ENCODE measurements at regions not wholly inside any gene's neighbourhood (a gene's known extent, or its start where the extent isn't known, plus 50 kb on each side); places are given as distances from the start of the nearest gene placed in this dataset.
"Not testable (repeated sequence)": the region's sequence is repeated elsewhere in the genome, so short reads cannot be mapped to it uniquely, and the experiment has no call there.

DNA sequence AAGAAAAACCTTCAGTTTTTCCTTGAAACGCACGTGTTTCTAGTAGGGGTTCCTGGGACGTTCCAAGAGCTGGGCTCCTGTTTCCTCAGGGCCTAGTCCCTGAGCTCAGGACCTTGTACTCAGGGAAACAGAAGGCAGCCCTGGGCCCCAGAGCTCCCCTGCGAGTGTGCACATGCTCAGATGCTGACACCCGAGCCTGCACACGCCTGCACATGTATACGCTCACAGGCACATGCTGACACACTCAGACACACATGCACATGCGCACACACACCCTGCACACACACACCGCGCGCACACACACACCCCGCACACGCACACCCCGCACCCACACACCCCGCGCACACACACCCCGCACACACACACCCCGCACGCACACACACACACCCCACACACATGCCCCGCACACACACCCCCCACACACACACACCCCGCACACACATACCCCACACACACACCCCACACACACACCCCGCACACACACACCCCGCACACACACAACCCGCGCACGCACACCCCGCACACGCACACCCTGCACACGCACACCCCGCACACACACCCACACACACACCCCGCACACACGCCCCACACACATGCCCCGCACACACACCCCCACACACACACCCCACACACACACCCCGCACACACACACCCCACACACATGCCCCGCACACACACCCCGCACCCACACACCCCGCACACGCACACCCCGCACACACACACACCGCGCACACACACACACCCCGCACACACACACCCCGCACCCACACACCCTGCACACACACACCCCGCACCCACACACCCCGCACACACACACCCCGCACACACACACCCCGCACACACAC, 52.2 kb downstream of the CALML3 start:
- intact Hi-C loops (cut with micrococcal nuclease; ENCODE audit: unreplicated experiment): no loop called here
- Histone ChIP-seq H3K9me3 (peaks cover 18% of the 10 kb centered on the region), H3K36me3 (ENCODE audit: control insufficient read depth, insufficient read depth, low read length) (no peaks in the 10 kb centered on the region), H3K4me1 (peaks cover 41% of the 10 kb centered on the region), H3K27me3 (replicated peaks; ENCODE audit: control insufficient read depth, insufficient read depth, low read length) (no peaks in the 10 kb centered on the region), H3K4me3 (ENCODE audit: low read depth, low read length) (no peak overlapping the region)
- Mint-ChIP-seq H3K36me3 (ENCODE audit: insufficient read depth, unreplicated experiment) (peaks cover 16% of the 10 kb centered on the region), H3K4me3 (ENCODE audit: unreplicated experiment) (no peak overlapping the region), H3K27ac (ENCODE audit: unreplicated experiment) (peak overlapping the region; percentile 79), H3K27me3 (ENCODE audit: insufficient read depth, unreplicated experiment) (no peaks in the 10 kb centered on the region), H3K4me1 (ENCODE audit: low read depth, unreplicated experiment) (peaks cover 27% of the 10 kb centered on the region), H3K9me3 (ENCODE audit: unreplicated experiment) (no peaks in the 10 kb centered on the region)
- DNase-seq: peak in 1 of 2 experiments; percentile 71
- POLR2A ChIA-PET: no interaction called here
- no TSS peak for BruUV-seq (replicated peaks)
- TF ChIP-seq, protein P1, sequence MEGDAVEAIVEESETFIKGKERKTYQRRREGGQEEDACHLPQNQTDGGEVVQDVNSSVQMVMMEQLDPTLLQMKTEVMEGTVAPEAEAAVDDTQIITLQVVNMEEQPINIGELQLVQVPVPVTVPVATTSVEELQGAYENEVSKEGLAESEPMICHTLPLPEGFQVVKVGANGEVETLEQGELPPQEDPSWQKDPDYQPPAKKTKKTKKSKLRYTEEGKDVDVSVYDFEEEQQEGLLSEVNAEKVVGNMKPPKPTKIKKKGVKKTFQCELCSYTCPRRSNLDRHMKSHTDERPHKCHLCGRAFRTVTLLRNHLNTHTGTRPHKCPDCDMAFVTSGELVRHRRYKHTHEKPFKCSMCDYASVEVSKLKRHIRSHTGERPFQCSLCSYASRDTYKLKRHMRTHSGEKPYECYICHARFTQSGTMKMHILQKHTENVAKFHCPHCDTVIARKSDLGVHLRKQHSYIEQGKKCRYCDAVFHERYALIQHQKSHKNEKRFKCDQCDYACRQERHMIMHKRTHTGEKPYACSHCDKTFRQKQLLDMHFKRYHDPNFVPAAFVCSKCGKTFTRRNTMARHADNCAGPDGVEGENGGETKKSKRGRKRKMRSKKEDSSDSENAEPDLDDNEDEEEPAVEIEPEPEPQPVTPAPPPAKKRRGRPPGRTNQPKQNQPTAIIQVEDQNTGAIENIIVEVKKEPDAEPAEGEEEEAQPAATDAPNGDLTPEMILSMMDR (IDR thresholded peaks at IDR 0.05; ENCODE audit: insufficient read depth in 1 of 2, low read depth in 1 of 2, low read length in 1 of 2, severe bottlenecking in 1 of 2, unreplicated experiment in 1 of 2): no peak
- CTCF ChIA-PET: interaction anchor here (0.6 kb wide), 1 partner anchor 97 kb away, joined by 3 read pairs; no protein-coding TSS in a partner anchor

DNA sequence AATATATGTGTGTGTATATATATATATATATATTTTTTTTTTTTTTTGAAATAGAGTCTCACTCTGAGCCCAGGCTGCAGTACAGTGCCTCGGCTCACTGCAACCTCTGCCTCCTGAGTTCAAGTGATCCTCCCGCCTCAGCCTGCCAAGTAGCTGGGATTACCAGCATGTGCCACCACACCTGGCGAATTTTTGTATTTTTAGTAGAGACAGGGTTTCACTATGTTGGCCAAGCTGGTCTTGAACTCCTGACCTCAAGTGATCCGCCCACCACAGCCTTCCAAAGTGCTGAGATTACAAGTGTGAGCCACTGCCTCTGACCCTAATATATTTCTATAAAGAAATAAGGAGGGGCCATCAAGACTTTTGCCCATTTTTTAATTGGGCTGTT, 55.3 kb downstream of the CALML3 start:
- H3K36me3 ChIP-seq (ENCODE audit: control insufficient read depth, insufficient read depth, low read length); intact Hi-C loops (cut with micrococcal nuclease; ENCODE audit: unreplicated experiment); H3K4me3 ChIP-seq (ENCODE audit: low read depth, low read length); H3K4me3 Mint-ChIP-seq (ENCODE audit: unreplicated experiment); H3K9me3 Mint-ChIP-seq (ENCODE audit: unreplicated experiment); H3K27me3 ChIP-seq (replicated peaks; ENCODE audit: control insufficient read depth, insufficient read depth, low read length); CTCF ChIA-PET; DNase-seq; H3K27me3 Mint-ChIP-seq (ENCODE audit: insufficient read depth, unreplicated experiment); H3K27ac Mint-ChIP-seq (ENCODE audit: unreplicated experiment); POLR2A ChIA-PET; BruUV-seq (replicated peaks): not testable (repeated sequence)
- Mint-ChIP-seq H3K36me3 (ENCODE audit: insufficient read depth, unreplicated experiment) (peaks cover 22% of the 10 kb centered on the region), H3K4me1 (ENCODE audit: low read depth, unreplicated experiment) (peaks cover 22% of the 10 kb centered on the region)
- Histone ChIP-seq H3K4me1 (peaks cover 29% of the 10 kb centered on the region), H3K9me3 (peaks cover 26% of the 10 kb centered on the region)

GRCh38 chr10:5581670-5582566, 57.2 kb downstream of the CALML3 start:
- H3K27ac Mint-ChIP-seq (ENCODE audit: unreplicated experiment): no peak overlapping the region
- BruUV-seq (replicated peaks): no TSS peak
- no peaks in the 10 kb centered on the region for H3K9me3 Mint-ChIP-seq (ENCODE audit: unreplicated experiment)
- H3K27me3 Mint-ChIP-seq (ENCODE audit: insufficient read depth, unreplicated experiment): no peaks in the 10 kb centered on the region
- H3K36me3 Mint-ChIP-seq (ENCODE audit: insufficient read depth, unreplicated experiment): peaks cover 22% of the 10 kb centered on the region
- intact Hi-C loops (cut with micrococcal nuclease; ENCODE audit: unreplicated experiment): no loop called here
- H3K4me3 Mint-ChIP-seq (ENCODE audit: unreplicated experiment): no peak overlapping the region
- Histone ChIP-seq H3K4me3 (ENCODE audit: low read depth, low read length) (no peak overlapping the region), H3K27me3 (replicated peaks; ENCODE audit: control insufficient read depth, insufficient read depth, low read length) (no peaks in the 10 kb centered on the region), H3K9me3 (peaks cover 26% of the 10 kb centered on the region), H3K36me3 (ENCODE audit: control insufficient read depth, insufficient read depth, low read length) (no peaks in the 10 kb centered on the region), H3K4me1 (peaks cover 31% of the 10 kb centered on the region)
- peaks cover 23% of the 10 kb centered on the region for H3K4me1 Mint-ChIP-seq (ENCODE audit: low read depth, unreplicated experiment)
- no peak for DNase-seq
- POLR2A ChIA-PET: no interaction called here
- CTCF ChIA-PET: interaction anchor here (0.6 kb wide), 1 partner anchor 140 kb away, joined by 6 read pairs; no protein-coding TSS in a partner anchor
- TF ChIP-seq, protein P1 (IDR thresholded peaks at IDR 0.05; ENCODE audit: insufficient read depth in 1 of 2, low read depth in 1 of 2, low read length in 1 of 2, severe bottlenecking in 1 of 2, unreplicated experiment in 1 of 2): no peak
